Lung microvascular endothelial cell (primary cell): ENCODE measurements at regions not wholly inside any gene's neighbourhood (a gene's known extent, or its start where the extent isn't known, plus 50 kb on each side); places are given as distances from the start of the nearest gene placed in this dataset.

Experiments
- DNase-seq, 2 donors: peaks; one replicate each; pipeline versions ENCODE4 v3.0.0 to v3.0.0-alpha.2; 2010; ENCODE audit warnings: low read depth in 2 of 2

DNA sequence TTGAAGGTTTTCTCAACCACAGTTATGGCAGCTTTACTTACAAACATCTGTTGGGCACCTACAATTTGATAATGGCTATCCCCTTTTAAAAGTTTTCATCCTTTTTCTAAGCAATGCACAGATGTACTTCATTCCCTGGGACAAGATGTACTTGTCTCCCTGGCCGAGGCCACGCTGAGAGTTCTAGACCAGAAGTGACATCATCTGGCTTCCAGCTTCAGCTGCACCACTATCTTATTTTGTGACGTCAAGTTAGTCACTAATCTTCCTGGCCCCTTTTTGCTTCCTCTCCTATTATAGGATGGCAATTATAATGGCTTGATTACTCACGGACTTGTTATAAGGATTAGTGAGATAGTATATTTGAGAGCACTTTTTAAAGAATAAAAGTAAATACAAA, 386.4 kb downstream of the BCL11A start:
- no peak for DNase-seq

DNA sequence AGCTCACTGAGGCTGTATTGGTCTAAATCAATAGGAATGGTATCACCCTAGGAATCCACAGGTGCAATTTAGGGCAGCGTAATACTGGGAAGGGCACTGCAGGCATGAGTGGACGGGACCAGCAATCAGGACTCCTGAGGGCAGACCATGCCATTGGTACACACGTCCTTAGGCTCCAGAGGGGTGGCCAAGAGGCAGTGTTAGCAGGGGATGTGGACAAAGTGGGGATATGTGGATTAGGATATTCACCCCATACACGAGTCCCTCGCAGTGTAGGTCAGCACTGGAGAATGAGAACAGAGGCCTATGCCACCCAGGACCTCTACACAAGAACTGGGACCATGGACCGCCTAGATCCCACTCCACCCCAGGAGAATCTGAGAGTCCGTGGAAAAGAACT, 389.8 kb downstream of the BCL11A start:
- no peak for DNase-seq

DNA sequence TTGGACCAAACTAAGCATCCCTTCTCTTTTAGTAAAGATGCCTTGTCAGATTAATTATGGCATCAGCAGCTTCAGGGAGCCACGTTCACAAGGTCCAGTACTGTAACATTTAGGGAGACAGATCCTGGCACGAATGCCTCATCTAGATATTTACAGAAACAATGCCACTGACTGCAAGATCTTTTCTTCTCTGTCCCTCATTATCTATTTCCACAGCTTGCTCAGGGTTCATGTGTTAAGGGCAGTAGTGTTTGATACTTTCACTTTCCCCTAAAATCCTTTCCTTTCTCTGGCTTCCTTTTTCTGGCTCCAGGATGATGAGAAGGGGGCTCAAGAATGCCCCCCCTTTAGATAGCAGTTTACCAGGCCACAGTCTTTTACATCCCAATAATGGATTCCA, 393.9 kb downstream of the BCL11A start:
- DNase-seq, result no peak

DNA sequence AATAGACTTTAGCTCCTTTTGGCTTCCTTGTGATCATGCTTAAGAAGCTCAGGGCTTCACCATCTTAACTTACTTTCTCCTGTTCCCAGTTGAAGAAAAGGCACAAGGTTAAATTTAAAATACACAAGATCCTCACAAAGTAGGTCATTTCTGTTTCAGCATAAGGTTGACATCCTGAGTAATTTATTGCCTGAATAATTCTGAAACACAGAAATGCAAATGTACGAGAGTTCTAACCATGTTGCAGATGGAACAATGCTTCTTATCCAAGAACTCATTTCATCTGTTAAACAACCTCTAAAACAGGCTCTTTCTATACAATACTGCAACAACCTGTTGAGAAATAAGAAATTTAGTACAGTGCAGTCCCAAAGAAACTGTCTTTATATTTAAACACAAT, 395.2 kb downstream of the BCL11A start:
- no peak for DNase-seq

DNA sequence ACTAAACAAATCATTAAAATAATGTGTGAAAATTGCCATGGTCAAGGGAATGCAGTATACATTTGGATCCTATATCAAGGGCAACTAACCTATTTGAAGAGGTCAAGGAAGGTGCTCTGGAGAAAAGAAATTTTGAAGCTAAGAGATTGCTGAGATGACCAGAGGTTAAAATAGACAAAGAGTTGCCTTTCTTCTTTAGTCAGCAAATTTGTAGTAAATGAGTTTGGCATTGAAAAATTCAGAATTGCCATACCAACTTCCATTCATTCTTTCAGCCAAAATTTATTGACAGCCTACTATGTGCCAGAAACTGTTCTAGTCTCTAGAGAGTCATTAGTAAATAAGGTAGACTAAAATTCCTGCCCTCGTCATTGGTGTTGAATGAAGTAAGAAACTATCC, 396.2 kb downstream of the BCL11A start:
- DNase-seq, result no peak

DNA sequence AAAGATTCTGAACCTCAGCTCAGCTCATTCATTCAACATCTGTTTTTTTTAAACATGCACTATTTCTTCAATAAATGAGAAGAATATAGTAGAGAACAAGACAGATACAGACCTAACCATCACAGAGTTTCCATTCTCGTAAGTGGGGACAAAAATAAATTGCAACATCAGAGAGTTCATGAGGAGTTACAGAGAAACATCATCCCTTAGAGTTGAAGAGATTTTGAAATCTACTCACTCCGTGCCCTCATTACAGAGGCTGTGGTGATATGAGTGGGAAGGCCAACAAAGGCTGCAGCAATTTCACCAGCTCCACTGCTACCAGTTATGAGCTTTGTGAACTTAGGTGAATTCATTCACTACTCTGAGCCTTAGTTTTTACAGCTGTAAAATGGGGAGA, 399.3 kb downstream of the BCL11A start:
- no peak for DNase-seq

DNA sequence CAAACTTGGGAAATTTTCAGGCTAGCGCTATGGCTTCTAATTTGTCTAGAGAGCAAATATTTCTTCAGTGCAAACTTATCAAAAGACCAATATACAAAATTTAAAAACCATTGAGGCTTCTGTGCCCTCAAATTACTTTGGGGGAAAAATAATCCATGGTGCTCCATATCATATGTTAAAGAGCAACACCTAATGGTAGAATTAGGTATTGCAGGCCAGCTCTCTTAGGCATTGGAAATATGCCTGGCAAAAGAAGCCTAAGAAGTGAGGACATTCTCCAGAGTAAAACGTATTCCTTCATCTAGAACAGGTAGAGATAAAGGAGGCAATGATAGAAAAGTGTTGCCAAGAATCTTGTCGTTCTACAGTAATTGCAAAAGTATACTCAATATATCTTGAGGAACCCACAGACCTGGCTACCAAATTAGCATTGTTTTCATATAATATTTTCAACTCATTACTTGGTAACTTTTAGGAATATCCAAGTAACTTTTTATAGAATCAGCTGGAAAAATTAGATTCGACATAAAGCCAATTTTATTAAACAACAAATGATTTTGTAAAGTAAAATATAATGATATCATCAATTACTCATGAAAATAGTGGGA, 401.1 kb downstream of the BCL11A start:
- DNase-seq, result peak; percentile 27 to 36

DNA sequence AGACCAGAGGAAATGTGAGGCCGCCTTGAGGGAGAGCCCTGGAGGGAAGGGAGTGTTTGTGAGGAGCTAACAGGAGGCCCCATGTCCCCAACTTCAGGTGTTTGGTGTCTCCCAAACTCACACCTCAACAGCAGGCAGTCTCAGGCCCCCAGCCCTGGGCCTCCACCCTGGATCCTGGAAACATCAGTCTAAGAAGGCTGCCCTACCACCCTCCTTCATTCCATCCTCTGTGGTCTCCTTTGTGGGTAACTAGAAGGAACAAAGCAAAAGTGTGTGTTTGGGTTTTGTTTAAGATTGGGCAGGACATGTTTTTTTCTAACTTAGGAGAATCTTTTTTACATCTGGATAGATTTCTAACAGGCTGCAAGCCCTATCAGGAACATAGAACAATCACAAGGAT, 404.3 kb downstream of the BCL11A start:
- DNase-seq, result no peak

DNA sequence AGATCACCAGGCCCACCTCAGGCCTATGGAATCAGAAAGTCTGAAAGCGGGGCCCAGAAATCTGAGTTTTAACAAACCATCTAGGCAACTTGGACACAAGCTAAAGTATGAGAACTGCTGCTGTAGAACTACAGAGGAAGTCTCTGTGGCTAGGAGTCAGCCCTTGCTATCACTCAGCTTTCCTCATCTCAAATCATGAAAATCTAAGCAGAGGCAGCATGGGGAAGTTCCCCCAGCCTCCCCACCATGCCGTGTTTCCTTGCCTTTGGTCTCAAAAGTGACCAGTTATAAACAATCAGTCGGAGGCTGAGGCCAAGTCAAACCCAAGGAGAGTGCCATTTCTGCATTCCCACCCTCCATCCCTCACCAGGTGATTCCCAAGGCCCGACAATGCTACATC, 404.7 kb downstream of the BCL11A start:
- no peak for DNase-seq

DNA sequence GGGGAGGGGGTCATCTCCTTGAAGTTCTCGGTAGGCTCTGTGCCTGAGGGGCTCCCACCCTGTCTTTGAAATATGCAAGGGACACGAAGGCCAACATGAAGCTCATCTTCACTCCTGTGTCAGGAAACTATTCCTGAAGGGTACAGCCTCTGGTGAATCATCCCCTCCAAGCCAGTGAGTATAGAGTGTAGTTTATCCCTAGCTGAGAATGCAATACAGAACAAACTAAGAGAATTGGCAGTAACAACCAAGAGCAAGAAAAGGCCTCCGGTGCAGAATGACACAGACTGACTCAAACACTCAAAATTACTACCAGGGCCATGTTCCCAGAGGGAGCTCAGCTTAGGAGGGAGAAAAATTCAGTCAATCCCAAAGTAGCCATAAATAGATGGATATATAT, 413.3 kb downstream of the BCL11A start:
- DNase-seq, result no peak

DNA sequence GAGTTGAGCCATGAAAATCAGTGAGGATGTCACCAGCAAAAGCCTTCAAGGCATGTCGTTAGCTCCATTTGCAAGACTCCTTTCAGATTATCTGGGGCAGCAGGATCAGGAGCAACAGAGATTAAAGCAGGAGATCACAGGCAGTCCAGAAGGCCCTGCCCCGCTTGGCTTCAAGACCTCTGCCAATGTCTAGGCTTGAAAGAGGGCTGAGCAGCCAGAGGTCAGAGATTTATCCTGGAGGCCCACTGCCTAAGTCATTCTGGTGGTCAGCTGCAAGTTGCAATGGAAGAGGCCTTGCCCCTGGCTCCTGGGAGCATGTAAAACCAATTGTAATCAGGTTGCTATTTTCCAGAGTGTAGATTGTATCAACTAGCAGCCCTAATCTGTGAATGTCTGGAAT, 416.5 kb downstream of the BCL11A start:
- DNase-seq, result no peak

DNA sequence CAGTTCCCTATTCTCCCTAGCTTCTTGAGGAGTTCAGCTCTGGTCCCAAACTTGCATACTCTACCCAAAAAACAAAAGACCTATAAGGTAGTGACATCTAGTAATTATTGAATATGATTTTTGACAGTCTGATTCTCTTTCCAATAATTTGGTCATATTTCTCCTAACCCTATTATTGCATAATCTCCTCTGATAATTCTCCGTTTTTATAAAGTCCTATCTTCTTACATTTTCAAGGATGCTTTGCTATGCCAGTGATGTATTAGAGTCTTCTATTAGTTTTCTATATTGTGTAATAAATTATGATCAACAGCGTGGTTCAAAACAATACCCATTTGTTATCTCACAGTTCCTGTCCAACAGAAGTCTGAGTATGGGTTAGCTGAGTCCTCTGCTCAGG, 426.3 kb downstream of the BCL11A start:
- no peak for DNase-seq

DNA sequence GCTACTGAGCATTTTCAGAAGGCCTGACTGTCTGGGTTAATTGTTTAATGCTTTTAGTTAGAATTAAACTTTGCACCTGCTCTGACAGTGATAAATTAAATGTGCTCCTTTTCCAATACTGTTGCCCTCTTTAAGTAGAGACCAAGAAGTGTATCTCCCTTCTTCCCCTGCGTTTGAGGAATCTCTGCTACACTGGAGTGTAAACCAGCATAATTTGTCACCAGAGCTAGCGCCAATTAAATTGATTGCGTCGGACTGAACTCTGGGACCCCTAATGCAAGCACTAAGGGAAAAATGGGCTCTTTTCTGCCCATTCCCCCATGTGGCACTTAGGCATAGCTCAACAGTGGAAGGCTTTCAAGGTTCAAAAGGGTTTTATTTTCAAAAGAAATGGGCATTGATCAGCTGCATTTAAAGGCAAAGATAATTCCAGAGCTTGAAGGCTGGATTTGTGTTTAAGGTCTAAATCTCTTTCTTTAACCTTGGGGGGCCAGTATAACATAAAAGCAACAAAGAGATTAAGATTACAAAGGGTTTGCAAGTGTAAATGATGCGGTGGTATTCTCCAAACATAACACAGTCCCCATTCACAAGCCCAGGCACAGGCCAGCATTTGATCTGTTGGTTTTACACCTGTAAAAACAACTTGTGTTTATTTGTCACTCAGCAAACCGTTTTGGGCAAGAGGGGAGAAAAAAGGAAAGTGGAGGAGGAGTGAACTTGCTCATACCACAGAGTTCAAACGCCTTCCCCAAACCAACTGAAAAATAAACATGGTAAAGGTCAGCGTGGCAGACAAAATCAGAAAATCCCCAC, 427.6 kb downstream of the BCL11A start:
- DNase-seq, result no peak

DNA sequence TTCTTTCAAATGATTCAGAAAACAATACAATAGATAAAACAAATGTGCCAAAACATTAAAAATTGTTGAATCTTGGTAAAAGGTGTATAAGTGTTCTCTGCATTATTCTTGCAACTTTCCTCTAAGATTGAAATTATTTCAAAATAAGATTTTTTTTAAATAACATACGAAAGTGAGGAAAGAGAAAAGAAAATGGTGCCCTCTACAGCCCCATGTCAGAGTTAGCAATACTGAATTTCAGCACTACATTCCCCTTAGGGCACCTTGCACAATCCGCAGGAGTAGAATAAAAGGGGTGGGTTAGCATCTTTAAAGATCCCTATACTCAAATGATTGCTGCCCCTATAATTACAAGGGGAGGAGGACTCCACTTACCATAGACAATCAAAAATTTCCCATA, 433.7 kb downstream of the BCL11A start:
- no peak for DNase-seq

DNA sequence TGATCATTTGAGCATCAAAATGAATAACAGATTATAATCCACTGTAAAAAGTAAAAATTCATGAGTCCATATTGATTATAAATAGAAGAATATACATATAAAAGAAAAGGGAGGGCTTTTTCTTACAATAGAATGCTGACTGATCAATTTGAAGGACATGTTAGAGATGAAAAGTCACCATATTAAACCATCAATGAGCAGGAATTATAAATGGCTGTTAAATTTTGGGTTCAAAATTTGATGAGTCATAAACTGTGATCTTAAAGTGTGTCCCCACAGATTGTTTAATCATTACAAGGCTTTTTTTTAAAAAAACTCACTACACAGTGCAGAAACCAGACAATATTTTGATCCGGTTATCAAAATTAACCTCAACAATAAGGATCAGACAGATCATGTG, 434.5 kb downstream of the BCL11A start:
- no peak for DNase-seq

DNA sequence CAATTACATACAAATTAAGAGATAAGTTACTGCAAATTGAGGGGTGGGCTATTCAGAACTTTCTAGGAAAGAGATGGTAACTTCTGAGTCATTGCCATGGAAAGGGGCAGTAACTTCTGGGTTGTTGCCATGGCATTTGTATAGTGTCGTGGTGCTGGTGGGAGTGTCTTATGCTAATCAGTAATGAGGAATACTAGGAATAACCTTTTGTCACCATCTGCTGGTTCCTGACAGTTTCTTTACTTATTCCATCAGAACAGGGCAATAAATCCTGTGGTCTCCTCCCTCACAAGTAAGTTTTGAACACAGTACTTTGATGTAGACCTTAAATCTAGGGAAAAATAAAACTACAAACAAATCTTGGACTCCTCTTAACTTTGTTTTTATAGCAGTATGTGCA, 435.4 kb downstream of the BCL11A start:
- DNase-seq, result no peak

DNA sequence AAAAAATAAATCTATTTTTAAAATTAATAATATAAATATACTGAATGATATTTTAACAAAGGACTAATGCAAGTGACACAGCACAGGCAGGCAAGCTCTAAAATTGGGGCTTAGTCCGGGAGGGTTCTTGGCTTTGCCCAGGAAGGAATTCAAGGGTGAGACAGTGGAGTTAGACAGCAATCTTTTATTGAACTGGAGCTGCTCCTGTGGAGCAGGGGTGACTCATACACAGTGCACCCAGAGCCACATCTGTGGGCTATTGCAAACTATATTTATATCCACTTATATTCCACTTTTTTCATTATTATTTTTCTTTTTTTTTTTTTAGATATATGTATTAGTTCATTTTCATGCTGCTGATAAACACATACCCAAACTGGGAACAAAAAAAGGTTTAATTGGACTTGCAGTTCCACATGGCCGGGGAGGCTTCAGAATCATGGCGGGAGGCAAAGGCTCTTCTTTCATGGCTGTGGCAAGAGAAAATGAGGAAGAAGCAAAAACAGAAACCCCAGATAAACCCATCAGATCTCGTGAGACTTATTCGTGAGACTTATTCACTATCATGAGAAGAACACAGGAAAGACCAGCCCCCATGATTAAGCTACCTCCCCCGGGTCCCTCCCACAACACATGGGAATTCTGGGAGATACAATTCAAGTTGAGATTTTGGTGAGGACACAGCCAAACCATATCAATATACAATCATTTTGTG, 437.1 kb downstream of the BCL11A start:
- DNase-seq, result no peak

DNA sequence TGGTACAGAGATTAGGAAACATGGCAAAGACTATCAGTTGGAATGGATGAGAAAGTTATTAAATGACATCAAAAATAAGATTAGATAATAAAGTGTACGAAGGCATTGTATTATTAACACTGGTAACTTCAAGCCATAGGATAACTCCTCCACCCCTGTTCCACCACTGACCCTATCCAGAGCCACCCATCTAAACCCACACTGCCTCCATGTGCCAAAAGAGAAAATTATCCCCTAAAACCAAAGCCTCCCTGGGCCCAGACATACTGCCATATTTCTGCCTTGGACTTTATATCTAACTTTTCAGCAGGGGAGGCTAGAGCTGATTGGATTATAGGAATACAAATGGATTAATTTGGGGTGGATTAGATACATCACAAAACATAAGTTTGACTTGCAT, 443.7 kb downstream of the BCL11A start:
- DNase-seq, result no peak

DNA sequence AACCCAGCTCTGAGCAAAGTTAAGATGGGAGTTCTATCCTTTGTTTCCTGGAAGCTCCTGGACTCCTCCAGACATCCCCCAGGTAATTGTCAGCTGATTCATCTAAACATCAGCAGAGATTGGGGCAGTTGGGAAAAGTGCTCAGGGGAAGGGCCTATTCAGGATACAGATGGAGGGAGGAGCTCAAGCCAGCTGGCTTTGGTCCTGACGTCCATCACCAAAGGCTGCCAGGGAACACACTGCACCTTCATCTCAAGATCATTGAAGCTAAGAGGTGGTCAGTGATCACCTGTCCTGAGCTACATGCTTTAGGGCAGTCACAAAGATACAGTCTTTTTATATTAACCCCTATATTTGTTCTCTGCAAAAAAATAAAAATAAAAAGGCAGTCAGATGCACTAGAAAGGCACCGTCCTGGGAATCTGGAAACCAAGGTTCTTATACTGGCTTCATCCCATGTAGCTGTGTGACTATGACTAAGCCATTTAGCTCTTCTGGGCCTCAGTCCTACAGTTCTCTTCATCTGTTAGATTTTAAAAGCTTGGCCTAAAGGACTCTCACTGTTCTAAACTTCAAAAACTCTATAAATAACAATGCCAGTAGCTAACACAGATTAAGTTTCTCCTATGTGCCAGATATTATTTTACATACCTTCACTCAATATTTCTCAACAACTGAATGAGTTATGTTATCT, 446.5 kb downstream of the BCL11A start:
- no peak for DNase-seq

DNA sequence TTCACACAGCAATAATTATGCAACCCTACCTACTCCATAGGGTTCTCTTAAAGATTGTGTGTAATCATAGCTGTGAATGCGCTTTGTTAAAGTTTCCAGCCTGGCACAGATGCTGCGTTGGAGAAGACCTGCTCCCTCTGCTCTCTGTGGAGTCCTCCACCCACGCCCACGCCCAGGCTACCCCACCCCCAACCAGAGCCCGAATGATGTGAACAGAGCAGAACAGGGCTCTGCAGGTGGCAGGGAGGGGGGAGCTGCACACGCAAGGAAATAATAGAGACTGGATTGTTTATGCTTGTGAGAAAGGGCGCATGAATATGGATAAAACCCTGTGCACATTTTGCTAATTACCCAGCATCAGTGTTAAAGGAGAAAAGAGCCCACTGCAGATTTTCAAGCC, 447.5 kb downstream of the BCL11A start:
- no peak for DNase-seq

DNA sequence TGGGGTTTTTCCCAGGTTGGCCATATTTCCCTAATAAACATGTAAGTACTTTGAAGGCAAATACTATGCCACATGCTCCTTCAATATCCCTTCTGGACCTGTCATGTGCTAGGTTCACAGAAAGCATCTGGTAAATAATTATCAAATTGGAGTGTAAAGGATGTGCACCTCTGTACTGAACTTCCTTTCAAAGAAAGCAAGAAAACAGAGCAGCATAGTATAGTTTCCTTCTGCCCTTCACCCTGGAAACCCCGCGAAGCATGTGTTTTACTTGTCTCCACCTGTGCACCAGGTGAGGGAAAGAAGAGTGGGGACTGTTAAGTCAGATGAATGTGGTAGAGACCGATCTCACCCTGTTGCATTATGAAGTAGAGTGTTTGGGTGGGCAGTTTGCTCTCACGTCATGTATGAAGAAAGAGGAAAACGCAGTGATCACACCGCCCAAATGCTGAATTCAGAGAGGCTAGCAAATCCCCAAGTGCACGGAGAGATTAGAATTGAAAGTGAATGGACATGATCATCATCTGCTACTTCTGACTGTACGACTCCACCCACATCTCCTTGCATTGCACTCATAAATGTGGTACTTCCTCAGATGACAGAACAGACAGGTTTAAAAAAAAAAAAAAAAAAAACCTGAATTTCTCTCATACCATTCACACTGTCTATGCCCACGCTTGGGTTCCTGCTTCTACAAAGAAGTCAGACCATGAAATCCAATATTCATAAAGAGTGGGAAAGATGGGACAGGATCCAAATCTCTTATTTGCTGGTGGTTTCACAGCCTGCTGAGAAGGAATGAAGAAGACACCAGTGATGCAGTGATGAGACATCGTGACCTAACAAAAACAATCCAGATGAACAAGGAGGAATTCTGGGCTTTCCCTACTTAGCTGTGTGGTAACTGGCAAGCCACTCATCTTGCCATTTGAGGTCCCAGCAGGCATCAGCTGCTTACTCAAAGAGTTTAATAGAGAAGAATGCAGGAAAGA, 448.6 kb downstream of the BCL11A start:
- DNase-seq, result no peak
